IMR-90 (cell line): ENCODE measurements at regions not wholly inside any gene's neighbourhood (a gene's known extent, or its start where the extent isn't known, plus 50 kb on each side); places are given as distances from the start of the nearest gene placed in this dataset.

ENCODE experiments used
- ATAC-seq: fragments of 200-7000 bp; cut with Tn5 transposase; 2 replicates; pipeline ENCODE4 v1.9.1; 2020; ENCODE audit warnings: low read depth, mild to moderate bottlenecking, moderate library complexity
- BruUV-seq: library from RNA; stranded (reverse); fragments of 400-500 nt; replicated peaks from 2 replicates; lab custom pipeline; 2021; lab: Mats Ljungman, UMichigan
- CTCF ChIA-PET: fragments of 300-600 bp; formaldehyde crosslinking; extraction: SDS; loops from one replicate; lab custom pipeline; 2021; ENCODE audit warnings: antibody characterized with exemption; lab: Yijun Ruan, JAX
- POLR2A ChIA-PET: fragments of 300-600 bp; sonication (Branson Sonifier 250); formaldehyde crosslinking; loops from one replicate; lab custom pipeline; 2022; ENCODE audit warnings: antibody characterized with exemption; ENCODE audit not compliant: unreplicated experiment; lab: Charles Lee
- DNase-seq: peaks from one replicate; pipeline ENCODE4 v3.0.0; 2013
- H2AFZ ChIP-seq: replicated peaks from 2 replicates; pipeline ENCODE3; 2013; ENCODE audit warnings: low read length, mild to moderate bottlenecking; ENCODE audit not compliant: poor library complexity
- H2AK5ac ChIP-seq: 2 replicates; pipeline ENCODE4 v1.6.1; 2013; ENCODE audit warnings: low read depth, low read length, inconsistent platforms
- H2AK9ac ChIP-seq: replicated peaks from 2 replicates; pipeline ENCODE3; 2013; ENCODE audit warnings: mild to moderate bottlenecking, low read depth, low read length, moderate library complexity; ENCODE audit not compliant: poor library complexity
- H2BK120ac ChIP-seq: 2 replicates; pipeline ENCODE4 v1.6.1; 2013; ENCODE audit warnings: low read depth, low read length, inconsistent platforms
- H2BK15ac ChIP-seq: 3 replicates; pipeline ENCODE4 v1.6.1; 2013; ENCODE audit warnings: low read depth, low read length, inconsistent platforms
- H2BK20ac ChIP-seq: 2 replicates; pipeline ENCODE4 v1.6.1; 2013; ENCODE audit warnings: low read depth, mild to moderate bottlenecking, inconsistent platforms, low read length, moderate library complexity
- H2BK5ac ChIP-seq: 2 replicates; pipeline ENCODE4 v1.6.1; 2013; ENCODE audit warnings: mild to moderate bottlenecking, low read depth, low read length, inconsistent platforms; ENCODE audit not compliant: poor library complexity, severe bottlenecking
- H3K14ac ChIP-seq: replicated peaks from 2 replicates; pipeline ENCODE4 v1.6.1; 2013; ENCODE audit warnings: low read depth, low read length, inconsistent platforms
- H3K18ac ChIP-seq: 2 replicates; pipeline ENCODE4 v1.6.1; 2013; ENCODE audit warnings: low read depth, low read length, control low read depth
- H3K23ac ChIP-seq: 2 replicates; pipeline ENCODE4 v1.6.1; 2013; ENCODE audit warnings: low read depth, low read length, inconsistent platforms
- H3K27ac ChIP-seq: 2 replicates; pipeline ENCODE4 v1.5.1; 2013; ENCODE audit warnings: mild to moderate bottlenecking, control low read depth, low read length; ENCODE audit not compliant: insufficient read depth
- H3K27me3 ChIP-seq: 2 replicates; pipeline ENCODE4 v1.6.1; 2013; ENCODE audit warnings: low read length; ENCODE audit not compliant: control insufficient read depth, insufficient read depth
- H3K36me3 ChIP-seq: 2 replicates; pipeline ENCODE4 v1.6.1; 2013; ENCODE audit warnings: low read length, mixed read lengths; ENCODE audit not compliant: control insufficient read depth, insufficient read depth
- H3K4ac ChIP-seq: 2 replicates; pipeline ENCODE4 v1.6.1; 2013; ENCODE audit warnings: low read depth, low read length, inconsistent platforms
- H3K4me1 ChIP-seq: 2 replicates; pipeline ENCODE4 v1.6.1; 2013; ENCODE audit warnings: low read length, mixed read lengths; ENCODE audit not compliant: control insufficient read depth, insufficient read depth
- H3K4me2 ChIP-seq: 2 replicates; pipeline ENCODE4 v1.6.1; 2013; ENCODE audit warnings: low read depth, mild to moderate bottlenecking, control low read depth, low read length, moderate library complexity
- H3K4me3 ChIP-seq: 2 replicates; pipeline ENCODE4 v1.5.1; 2013; ENCODE audit warnings: low read depth, mild to moderate bottlenecking, control low read depth, low read length, moderate library complexity; ENCODE audit not compliant: insufficient read depth
- H3K56ac ChIP-seq: 2 replicates; pipeline ENCODE4 v1.6.1; 2013; ENCODE audit warnings: low read length, inconsistent platforms; ENCODE audit not compliant: insufficient read depth; ENCODE audit errors: extremely low read depth
- H3K79me1 ChIP-seq, 2 experiments: 2 replicates each; pipeline ENCODE4 v1.6.1; 2013; ENCODE audit warnings: low read length in 2 of 2, inconsistent platforms in 1 of 2, low read depth in 1 of 2
- H3K9ac ChIP-seq: 2 replicates; pipeline ENCODE4 v1.6.1; 2013; ENCODE audit warnings: low read depth, low read length, control low read depth
- H3K9me1 ChIP-seq: 2 replicates; pipeline ENCODE4 v1.6.1; 2013; ENCODE audit warnings: low read length, inconsistent platforms; ENCODE audit not compliant: insufficient read depth
- H3K9me3 ChIP-seq: 2 replicates; pipeline ENCODE4 v1.6.1; 2013; ENCODE audit warnings: low read length; ENCODE audit not compliant: control insufficient read depth, insufficient read depth
- H4K20me1 ChIP-seq: 2 replicates; pipeline ENCODE4 v1.6.1; 2013; ENCODE audit warnings: low read length, inconsistent platforms; ENCODE audit not compliant: insufficient read depth
- H4K5ac ChIP-seq: 2 replicates; pipeline ENCODE4 v1.6.1; 2013; ENCODE audit warnings: mild to moderate bottlenecking, low read depth, low read length, control low read depth
- H4K8ac ChIP-seq, 2 experiments: 2 replicates each; pipeline ENCODE4 v1.6.1; 2013; ENCODE audit warnings: low read depth in 2 of 2, low read length in 2 of 2, control low read depth in 1 of 2, inconsistent platforms in 1 of 2
- H4K91ac ChIP-seq: 2 replicates; pipeline ENCODE4 v1.6.1; 2013; ENCODE audit warnings: low read depth, low read length, inconsistent platforms; ENCODE audit not compliant: insufficient read depth
- CEBPB ChIP-seq: IDR thresholded peaks from 2 replicates; pipeline ENCODE4 v1.6.1; 2012; ENCODE audit warnings: low read depth, low read length, improper control_type of control experiment
- FOS ChIP-seq: fragments of 150-350 bp; IDR thresholded peaks from 2 replicates; pipeline ENCODE4 v1.6.1; 2016; ENCODE audit warnings: low read depth, low read length
- MXI1 ChIP-seq: IDR thresholded peaks from 2 replicates; pipeline ENCODE4 v1.6.1; 2012; ENCODE audit warnings: low read depth, mild to moderate bottlenecking, low read length, moderate library complexity, borderline replicate concordance
- POLR2A ChIP-seq: IDR thresholded peaks from 2 replicates; pipeline ENCODE4 v1.6.1; 2012; ENCODE audit warnings: mild to moderate bottlenecking, low read depth, low read length
- RCOR1 ChIP-seq: IDR thresholded peaks from 2 replicates; pipeline ENCODE4 v1.6.1; 2012; ENCODE audit warnings: mild to moderate bottlenecking, low read length, improper control_type of control experiment; ENCODE audit not compliant: insufficient replicate concordance
- RFX5 ChIP-seq: IDR thresholded peaks from 2 replicates; pipeline ENCODE4 v1.8.0; 2012; ENCODE audit warnings: low read depth, mild to moderate bottlenecking, low read length, moderate library complexity
- SMC3 ChIP-seq: fragments of 150-350 bp; IDR thresholded peaks from 2 replicates; pipeline ENCODE4 v1.6.1; 2016; ENCODE audit warnings: low read depth, mild to moderate bottlenecking, antibody characterized with exemption, low read length, moderate library complexity
- WGBS, 2 experiments: methylation state at CpG; one replicate each; pipeline versions ENCODE4 v1.1.5 to v1.1.7; 2013; ENCODE audit warnings: missing lambda C conversion rate in 2 of 2; ENCODE audit not compliant: insufficient read length in 1 of 2; ENCODE audit errors: extremely low coverage in 2 of 2; 5-methylcytosine and 5-hydroxymethylcytosine counted together
- dilution Hi-C: fragments of 300-500 bp; cut with HindIII; formaldehyde crosslinking; loops from one replicate; pipeline ENCODE4 v1.14.3; 2018; ENCODE audit warnings: low sequenced_read_pairs; ENCODE audit not compliant: unreplicated experiment
- in situ Hi-C: fragments of 300-500 bp; cut with MboI; formaldehyde crosslinking; loops from 3 replicates; pipeline ENCODE4 v1.14.3; 2019; ENCODE audit warnings: low sequenced_read_pairs, inconsistent platforms, mixed read lengths
- intact Hi-C: fragments of 100-400 bp; cut with micrococcal nuclease; formaldehyde crosslinking; loops from 2 replicates; pipeline ENCODE4 v1.10.0; 2022

GRCh38 chr1:30198451-30198760 lies 525.0 kb downstream of the MATN1 start:
- Histone ChIP-seq H2AK9ac (no peak overlapping the region), H3K23ac (no peak overlapping the region), H2BK5ac (no peak overlapping the region), H3K14ac (no peak overlapping the region), H3K18ac (no peak overlapping the region), H4K5ac (no peak overlapping the region), H3K4me3 (no peak overlapping the region), H3K27ac (no peak overlapping the region), H3K9me1 (no peaks in the 10 kb centered on the region), H3K56ac (no peak overlapping the region), H4K91ac (no peak overlapping the region), H3K4me1 (peaks cover 2% of the 10 kb centered on the region; the same call in 1 of the 2 replicates), H2BK20ac (no peak overlapping the region), H3K4me2 (no peak overlapping the region), H3K27me3 (peaks cover 2% of the 10 kb centered on the region; the same call in 1 of the 2 replicates), H2AFZ (no peak overlapping the region), H3K79me1 (no peaks in the 10 kb centered on the region), H2BK120ac (no peak overlapping the region), H4K20me1 (no peaks in the 10 kb centered on the region), H3K36me3 (no peaks in the 10 kb centered on the region), H2AK5ac (no peak overlapping the region), H3K4ac (no peak overlapping the region), H2BK15ac (no peak overlapping the region), H4K8ac (no peak overlapping the region), H3K9ac (no peak overlapping the region), H3K9me3 (no peaks in the 10 kb centered on the region)
- intact Hi-C loops, result no loop called here
- WGBS, 2 experiments, result no CpG with 5 or more reads among the region's 2 CpGs
- in situ Hi-C loops, result no loop called here
- TF ChIP-seq FOS, result no peak
- TF ChIP-seq SMC3, result no peak
- no peak for TF ChIP-seq CEBPB
- TF ChIP-seq RFX5, result no peak
- TF ChIP-seq RCOR1, result no peak
- no peak for TF ChIP-seq MXI1
- TF ChIP-seq POLR2A, result no peak
- ChIA-PET POLR2A (no interaction called here), CTCF (no interaction called here)
- dilution Hi-C loops, result no loop called here
- no peak for ATAC-seq
- no peak for DNase-seq
- no TSS peak for BruUV-seq
